Forelimb muscle (tissue), 1 donor: ENCODE measurements at regions not wholly inside any gene's neighbourhood (a gene's known extent, or its start where the extent isn't known, plus 50 kb on each side); places are given as distances from the start of the nearest gene placed in this dataset.
"Not testable (repeated sequence)": the region's sequence is repeated elsewhere in the genome, so short reads cannot be mapped to it uniquely, and the experiment has no call there.

ENCODE experiments used
- DNase-seq: peaks from one replicate; pipeline ENCODE4 v3.0.0-alpha.2; 2013; ENCODE audit warnings: low read depth

- DNase-seq, result no peak
These were observed 619.8 kb downstream of the CCDC85A start for GRCh38 chr2:56803596-56803995.

- DNase-seq, result no peak
These were observed 623.1 kb downstream of the CCDC85A start for GRCh38 chr2:56806924-56807323.

- no peak for DNase-seq
These were observed 624.1 kb downstream of the CCDC85A start for GRCh38 chr2:56807861-56808260.

- no peak for DNase-seq
These were observed 627.6 kb downstream of the CCDC85A start for GRCh38 chr2:56811401-56811800.

- no peak for DNase-seq
These were observed 628.6 kb downstream of the CCDC85A start for GRCh38 chr2:56812432-56812831.

GRCh38 chr2:56813490-56813889, 629.7 kb downstream of the CCDC85A start:
- no peak for DNase-seq

- DNase-seq, result no peak
These were observed 632.9 kb downstream of the CCDC85A start for GRCh38 chr2:56816666-56817065.

- DNase-seq, result no peak
These were observed 648.0 kb downstream of the CCDC85A start for GRCh38 chr2:56831780-56832179.

GRCh38 chr2:56834686-56835085, 650.9 kb downstream of the CCDC85A start:
- no peak for DNase-seq

- DNase-seq, result not testable (repeated sequence)
These were observed 656.2 kb downstream of the CCDC85A start for GRCh38 chr2:56840009-56840408.

- DNase-seq, result no peak
These were observed 677.2 kb downstream of the CCDC85A start for GRCh38 chr2:56860991-56861390.

- DNase-seq, result no peak
These were observed 687.9 kb downstream of the CCDC85A start for GRCh38 chr2:56871644-56872043.

- no peak for DNase-seq
These were observed 690.9 kb downstream of the CCDC85A start for GRCh38 chr2:56874717-56875116.

GRCh38 chr2:56889738-56890137, 705.9 kb downstream of the CCDC85A start:
- DNase-seq, result no peak

GRCh38 chr2:56892382-56892781, 708.6 kb downstream of the CCDC85A start:
- DNase-seq, result no peak

- no peak for DNase-seq
These were observed 715.2 kb downstream of the CCDC85A start for GRCh38 chr2:56898986-56899385.

GRCh38 chr2:56912490-56912889, 728.7 kb downstream of the CCDC85A start:
- DNase-seq, result no peak

GRCh38 chr2:56918790-56919189, 735.0 kb downstream of the CCDC85A start:
- no peak for DNase-seq

- DNase-seq, result no peak
These were observed 750.2 kb downstream of the CCDC85A start for GRCh38 chr2:56933976-56934375.

- no peak for DNase-seq
These were observed 751.1 kb downstream of the CCDC85A start for GRCh38 chr2:56934866-56935265.

- DNase-seq, result no peak
These were observed 756.3 kb downstream of the CCDC85A start for GRCh38 chr2:56940054-56940453.

- DNase-seq, result no peak
These were observed 769.1 kb downstream of the CCDC85A start for GRCh38 chr2:56952871-56953270.

GRCh38 chr2:56960581-56960980, 776.8 kb downstream of the CCDC85A start:
- no peak for DNase-seq

- DNase-seq, result no peak
These were observed 778.9 kb downstream of the CCDC85A start for GRCh38 chr2:56962673-56963072.

- DNase-seq, result no peak
These were observed 785.7 kb downstream of the CCDC85A start for GRCh38 chr2:56969513-56969912.
